ENCODE measurements at regions not wholly inside any gene's neighbourhood (a gene's known extent, or its start where the extent isn't known, plus 50 kb on each side); places are given as distances from the start of the nearest gene placed in this dataset.

- TF ChIP-seq CTCF (conservative IDR thresholded peaks at IDR 0.05): no peak
- H3K27ac ChIP-seq: peak overlapping the region; percentile 40; the same call in 1 of the 2 replicates
Observed at GRCh38 chr10:126734015-126734414, 63.5 kb upstream of the C10orf90 start.

GRCh38 chr10:126734967-126735366, 64.5 kb upstream of the C10orf90 start:
- no peak for TF ChIP-seq CTCF (conservative IDR thresholded peaks at IDR 0.05)
- peak overlapping the region; percentile 40; the same call in 1 of the 2 replicates for H3K27ac ChIP-seq

GRCh38 chr10:126736142-126736541, 65.6 kb upstream of the C10orf90 start:
- no peak for TF ChIP-seq CTCF (conservative IDR thresholded peaks at IDR 0.05)
- no peak overlapping the region for H3K27ac ChIP-seq

DNA sequence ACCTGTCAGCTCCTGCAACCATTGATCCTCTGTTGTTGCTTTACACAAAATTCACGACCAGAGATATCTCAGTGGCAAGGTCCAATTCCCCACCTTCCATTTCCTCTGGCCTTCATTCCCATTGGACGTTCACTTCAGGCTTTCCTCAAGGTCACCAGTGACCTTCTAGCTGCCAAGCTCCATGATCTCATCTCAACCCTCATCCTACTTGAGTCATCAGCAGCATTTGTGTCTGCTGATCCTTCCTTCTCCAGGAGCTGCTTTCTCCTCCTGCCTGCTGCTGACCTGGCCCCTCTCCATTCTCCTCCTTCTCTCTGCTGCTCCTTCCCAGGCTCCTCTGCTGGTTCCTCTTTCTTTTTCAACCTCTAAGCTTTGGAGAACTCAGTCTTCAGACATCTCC, 66.2 kb upstream of the C10orf90 start:
- TF ChIP-seq CTCF (conservative IDR thresholded peaks at IDR 0.05): no peak
- H3K27ac ChIP-seq: no peak overlapping the region

DNA sequence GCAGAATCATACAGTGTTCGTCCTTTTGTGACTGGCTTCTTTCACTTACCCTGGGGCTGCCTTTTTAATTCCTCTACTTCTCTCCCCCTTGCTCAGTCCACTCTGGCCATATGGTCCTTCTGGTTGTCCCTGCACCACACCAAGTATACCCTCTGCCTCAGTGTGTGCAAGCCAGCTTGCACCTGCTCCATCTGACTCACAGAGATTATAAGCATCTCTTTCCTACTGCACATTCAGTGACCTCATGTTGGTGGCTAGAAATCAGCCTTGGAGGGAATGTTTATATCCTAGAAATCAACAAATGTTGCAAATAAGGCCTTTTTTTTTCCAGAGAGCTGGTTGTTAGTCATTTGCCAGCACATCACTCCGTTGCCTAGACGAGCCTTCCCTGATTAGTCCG, 67.5 kb upstream of the C10orf90 start:
- no peak overlapping the region for H3K27ac ChIP-seq
- TF ChIP-seq CTCF (conservative IDR thresholded peaks at IDR 0.05): no peak

DNA sequence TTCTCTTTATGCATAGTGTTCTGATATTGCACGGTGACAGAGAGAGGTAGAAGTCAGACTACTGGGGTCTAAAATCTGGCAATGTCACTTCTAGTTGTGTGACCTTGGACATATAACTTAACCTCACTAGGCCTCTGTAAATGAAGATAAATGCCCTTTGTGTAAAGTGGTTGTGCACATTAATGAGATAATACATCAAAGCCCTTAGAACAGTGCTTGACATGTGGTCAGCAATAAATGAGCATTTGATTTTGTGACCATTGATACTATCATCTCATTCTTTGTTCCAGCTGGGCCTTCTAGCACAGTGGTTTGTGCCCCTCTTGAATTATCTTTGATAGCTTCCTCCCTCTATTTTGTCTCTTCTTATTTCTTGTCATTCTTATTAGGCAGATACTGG, 74.1 kb upstream of the C10orf90 start:
- H3K27ac ChIP-seq: no peak overlapping the region
- TF ChIP-seq CTCF (conservative IDR thresholded peaks at IDR 0.05): no peak

- TF ChIP-seq CTCF (conservative IDR thresholded peaks at IDR 0.05): peak; percentile 69
- H3K27ac ChIP-seq: no peak overlapping the region
Observed at GRCh38 chr10:126749015-126749655, 78.6 kb upstream of the C10orf90 start.

Data from VCaP (cell line).